HepG2 (cell line): ENCODE measurements at regions not wholly inside any gene's neighbourhood (a gene's known extent, or its start where the extent isn't known, plus 50 kb on each side); places are given as distances from the start of the nearest gene placed in this dataset.

Source experiments
- CREB1 ChIP-seq, 2 experiments: fragments of 450-650 bp in 1 of 2; IDR thresholded peaks; 2 replicates each; pipeline ENCODE4 v1.6.1; 2016 to 2017; ENCODE audit warnings: control low read depth in 1 of 2, mild to moderate bottlenecking in 1 of 2, missing compliant biosample characterization in 1 of 2, missing genetic modification characterization in 1 of 2
- CSRNP2 ChIP-seq: sonication (generic); formaldehyde crosslinking; conservative IDR thresholded peaks from 2 replicates; pipeline ENCODE4 v1.8.0; 2022; ENCODE audit warnings: low read depth, missing genetic modification reagents
- CTCF ChIP-seq: sonication (generic); formaldehyde crosslinking; IDR thresholded peaks from 2 replicates; pipeline ENCODE4 v1.5.0; 2020; ENCODE audit warnings: mild to moderate bottlenecking, missing genetic modification reagents, moderate library complexity
- PBX2 ChIP-seq: IDR thresholded peaks from 2 replicates; pipeline ENCODE4 v1.6.1; 2016; ENCODE audit warnings: control low read depth
- POLR2A ChIP-seq, 2 experiments: IDR thresholded peaks; 2 replicates each; pipeline ENCODE4 v1.6.1; 2011; ENCODE audit warnings: low read depth in 2 of 2, low read length in 2 of 2, mild to moderate bottlenecking in 1 of 2, moderate library complexity in 1 of 2; ENCODE audit not compliant: insufficient read depth in 1 of 2
- RAD21 ChIP-seq: fragments of 450-650 bp; formaldehyde crosslinking; IDR thresholded peaks from 2 replicates; pipeline ENCODE4 v1.5.0; 2020; ENCODE audit warnings: mild to moderate bottlenecking
- SMC3 ChIP-seq: IDR thresholded peaks from 2 replicates; pipeline ENCODE4 v1.6.1; 2011; ENCODE audit warnings: low read length, improper control_type of control experiment
- ZBTB43 ChIP-seq: sonication (generic); formaldehyde crosslinking; conservative IDR thresholded peaks from 2 replicates; pipeline ENCODE4 v1.4.0; 2020; ENCODE audit warnings: missing genetic modification reagents
- ZNF281 ChIP-seq: sonication (generic); formaldehyde crosslinking; IDR thresholded peaks from 2 replicates; pipeline ENCODE4 v1.4.0; 2020; ENCODE audit warnings: missing genetic modification reagents, borderline replicate concordance

- TF ChIP-seq CREB1 (IDR thresholded peaks at IDR 0.05), result no peak
- TF ChIP-seq CREB1 (CRISPR knock-in tag; IDR thresholded peaks at IDR 0.05), result no peak
- TF ChIP-seq ZNF281 (CRISPR knock-in tag), result no peak
- peak; percentile 56 for TF ChIP-seq CTCF (CRISPR knock-in tag)
- no peak for TF ChIP-seq CSRNP2 (CRISPR knock-in tag)
- TF ChIP-seq SMC3, result peak; percentile 52
- TF ChIP-seq POLR2A (IDR thresholded peaks at IDR 0.05; ENCODE audit: insufficient read depth in 1 of 2, low read depth in 2 of 2, low read length in 2 of 2), result no peak
- no peak for TF ChIP-seq ZBTB43
- no peak for TF ChIP-seq PBX2
- TF ChIP-seq RAD21 (CRISPR knock-in tag), result no peak
Observed at GRCh38 chr2:163182764-163183354, 344.3 kb upstream of the KCNH7 start.
